Smooth muscle cell (in vitro differentiated cells): ENCODE measurements at regions not wholly inside any gene's neighbourhood (a gene's known extent, or its start where the extent isn't known, plus 50 kb on each side); places are given as distances from the start of the nearest gene placed in this dataset.

Experiments used
- DNase-seq: peaks from one replicate; lab custom pipeline; 2025; ENCODE audit not compliant: unreplicated experiment; lab: John Stamatoyannopoulos, UW
- H2AFZ ChIP-seq: fragments of 200-600 bp; sonication (generic); 2 replicates; pipeline ENCODE4 v1.6.0; 2016; ENCODE audit warnings: antibody characterized with exemption, low read depth, mild to moderate bottlenecking
- H3F3A ChIP-seq: fragments of 200-600 bp; sonication (generic); 2 replicates; pipeline ENCODE4 v1.6.0; 2017; ENCODE audit warnings: antibody characterized with exemption, low read depth
- H3K27ac ChIP-seq: fragments of 200-600 bp; sonication (generic); 2 replicates; pipeline ENCODE4 v1.5.1; 2016; ENCODE audit warnings: low read depth, mild to moderate bottlenecking
- H3K27me3 ChIP-seq: fragments of 200-600 bp; sonication (generic); 2 replicates; pipeline ENCODE4 v1.6.1; 2016; ENCODE audit warnings: low read depth, mild to moderate bottlenecking
- H3K36me3 ChIP-seq: fragments of 200-600 bp; sonication (generic); 2 replicates; pipeline ENCODE4 v1.5.1; 2016; ENCODE audit warnings: low read depth
- H3K4me1 ChIP-seq: fragments of 200-600 bp; sonication (generic); 2 replicates; pipeline ENCODE4 v1.5.1; 2016; ENCODE audit warnings: low read depth
- H3K4me2 ChIP-seq: fragments of 200-600 bp; sonication (generic); 2 replicates; pipeline ENCODE4 v1.6.0; 2016; ENCODE audit warnings: mild to moderate bottlenecking
- H3K4me3 ChIP-seq: fragments of 200-600 bp; sonication (generic); 2 replicates; pipeline ENCODE4 v1.5.1; 2016; ENCODE audit warnings: mild to moderate bottlenecking
- H3K79me2 ChIP-seq: fragments of 200-600 bp; sonication (generic); 2 replicates; pipeline ENCODE4 v1.6.0; 2016; ENCODE audit warnings: low read depth, mild to moderate bottlenecking
- H3K9ac ChIP-seq: fragments of 200-600 bp; sonication (generic); 2 replicates; pipeline ENCODE4 v1.6.0; 2016; ENCODE audit warnings: low read depth
- H3K9me3 ChIP-seq: fragments of 200-600 bp; sonication (generic); replicated peaks from 2 replicates; pipeline ENCODE4 v1.5.1; 2016; ENCODE audit warnings: low read depth
- H4K20me1 ChIP-seq: fragments of 200-600 bp; sonication (generic); 2 replicates; pipeline ENCODE4 v1.6.0; 2016; ENCODE audit warnings: low read depth
- CTCF ChIP-seq: fragments of 200-600 bp; sonication (generic); IDR thresholded peaks from 2 replicates; pipeline ENCODE4 v1.5.1; 2017; ENCODE audit warnings: borderline replicate concordance, mild to moderate bottlenecking, antibody characterized with exemption; ENCODE audit not compliant: insufficient read depth, poor library complexity, severe bottlenecking
- WGBS: methylation state at CpG from one replicate; pipeline ENCODE4 v1.1.7; 2016; ENCODE audit warnings: low lambda C conversion rate; 5-methylcytosine and 5-hydroxymethylcytosine counted together

GRCh38 chr4:3871881-3872833, 106.0 kb downstream of the ADRA2C start:
- Histone ChIP-seq H3F3A (no peaks in the 10 kb centered on the region), H3K4me1 (no peaks in the 10 kb centered on the region), H3K4me2 (no peak overlapping the region), H3K27ac (no peak overlapping the region), H2AFZ (no peak overlapping the region), H3K4me3 (no peak overlapping the region), H3K36me3 (no peaks in the 10 kb centered on the region), H3K9ac (no peak overlapping the region), H4K20me1 (no peaks in the 10 kb centered on the region), H3K27me3 (peaks cover 65% of the 10 kb centered on the region), H3K79me2 (no peaks in the 10 kb centered on the region), H3K9me3 (no peaks in the 10 kb centered on the region)
- TF ChIP-seq CTCF, result no peak
- 20% methylated on average over 43 of the region's 59 CpGs for whole genome bisulfite sequencing
- DNase-seq, result no peak

- Histone ChIP-seq H3K27me3 (peaks cover 65% of the 10 kb centered on the region), H2AFZ (no peak overlapping the region), H3K9ac (no peak overlapping the region), H3K4me2 (no peak overlapping the region), H3F3A (no peaks in the 10 kb centered on the region), H3K36me3 (no peaks in the 10 kb centered on the region), H4K20me1 (no peaks in the 10 kb centered on the region), H3K79me2 (no peaks in the 10 kb centered on the region), H3K9me3 (no peaks in the 10 kb centered on the region), H3K27ac (no peak overlapping the region), H3K4me3 (no peak overlapping the region), H3K4me1 (no peaks in the 10 kb centered on the region)
- no peak for DNase-seq
- TF ChIP-seq CTCF, result no peak
- WGBS, result 78% methylated on average over 17 of the region's 17 CpGs
Measured at GRCh38 chr4:3872834-3873313, 106.7 kb downstream of the ADRA2C start.

- Histone ChIP-seq H3K9me3 (no peaks in the 10 kb centered on the region), H2AFZ (no peak overlapping the region), H3K9ac (no peak overlapping the region), H3F3A (no peaks in the 10 kb centered on the region), H3K79me2 (no peaks in the 10 kb centered on the region), H3K4me1 (no peaks in the 10 kb centered on the region), H3K27ac (no peak overlapping the region), H3K36me3 (no peaks in the 10 kb centered on the region), H3K4me2 (no peak overlapping the region), H4K20me1 (no peaks in the 10 kb centered on the region), H3K27me3 (peaks cover 68% of the 10 kb centered on the region), H3K4me3 (no peak overlapping the region)
- DNase-seq, result no peak
- TF ChIP-seq CTCF, result no peak
- 47% methylated on average over 12 of the region's 14 CpGs for WGBS
Measured at GRCh38 chr4:3873408-3874027, 107.3 kb downstream of the ADRA2C start.
